GM18520 (cell line): ENCODE measurements at regions not wholly inside any gene's neighbourhood (a gene's known extent, or its start where the extent isn't known, plus 50 kb on each side); places are given as distances from the start of the nearest gene placed in this dataset.
"Not testable (repeated sequence)": the region's sequence is repeated elsewhere in the genome, so short reads cannot be mapped to it uniquely, and the experiment has no call there.

ENCODE experiments used
- ATAC-seq: cut with Tn5 transposase; IDR thresholded peaks from one replicate; pipeline ENCODE4 v1.9.1; 2021; ENCODE audit not compliant: unreplicated experiment

DNA sequence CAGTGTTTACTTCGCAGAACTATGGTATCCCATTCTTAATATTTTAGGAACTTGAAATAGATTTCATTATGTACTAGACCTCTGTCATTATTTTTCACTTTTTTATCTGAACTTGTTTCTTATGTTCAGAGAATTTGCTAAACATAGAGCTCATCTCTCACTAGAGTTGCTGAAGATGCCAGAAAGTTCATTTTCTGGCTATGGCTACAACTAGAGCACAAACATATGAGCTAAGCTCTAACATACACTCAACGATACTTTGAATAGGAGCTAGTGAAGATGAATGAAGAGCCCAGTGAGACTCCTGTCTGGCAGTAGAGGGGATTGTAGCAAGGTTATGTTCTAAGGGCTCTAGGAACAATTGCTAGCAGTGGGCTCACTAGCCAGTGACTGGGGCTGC lies 582.2 kb downstream of the KIF4B start:
- no peak for ATAC-seq

DNA sequence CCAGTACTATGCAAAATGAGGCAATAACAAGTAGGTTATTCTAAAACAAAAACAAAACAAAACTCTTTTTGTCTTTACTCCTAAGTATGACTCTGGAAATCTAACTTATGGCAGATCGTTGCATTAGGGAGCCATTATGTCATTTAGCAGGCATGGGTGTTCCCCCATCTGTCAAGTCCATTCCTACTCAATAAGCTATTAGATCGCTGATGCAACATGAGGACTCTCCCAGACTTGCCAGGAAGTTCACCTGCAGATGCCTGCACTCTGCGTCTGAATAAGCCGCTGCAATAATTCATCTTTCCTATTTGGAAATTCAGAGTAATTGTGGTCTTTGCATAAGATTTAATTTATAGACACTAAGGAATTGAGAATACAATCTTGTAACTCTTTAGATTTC lies 585.0 kb downstream of the KIF4B start:
- ATAC-seq: no peak

DNA sequence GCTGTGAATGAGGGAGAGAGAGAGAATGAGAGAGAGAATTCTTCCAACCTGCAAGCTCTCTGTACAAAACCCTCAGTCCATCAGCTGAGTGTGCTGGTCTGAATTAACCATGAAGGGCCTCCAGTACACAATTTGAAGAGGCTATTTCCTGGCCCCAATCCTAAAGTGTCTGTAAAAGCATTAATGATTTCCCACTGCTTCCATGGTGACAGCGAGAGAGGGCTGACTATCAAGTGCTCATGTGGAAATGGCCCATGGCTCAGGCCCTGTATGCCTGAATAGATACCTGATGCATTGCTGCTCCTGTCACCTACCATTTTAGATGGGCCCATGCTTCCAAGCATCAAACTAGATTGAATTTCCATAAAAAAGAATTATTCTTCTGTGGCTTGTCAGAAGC lies 592.4 kb downstream of the KIF4B start:
- ATAC-seq: no peak

DNA sequence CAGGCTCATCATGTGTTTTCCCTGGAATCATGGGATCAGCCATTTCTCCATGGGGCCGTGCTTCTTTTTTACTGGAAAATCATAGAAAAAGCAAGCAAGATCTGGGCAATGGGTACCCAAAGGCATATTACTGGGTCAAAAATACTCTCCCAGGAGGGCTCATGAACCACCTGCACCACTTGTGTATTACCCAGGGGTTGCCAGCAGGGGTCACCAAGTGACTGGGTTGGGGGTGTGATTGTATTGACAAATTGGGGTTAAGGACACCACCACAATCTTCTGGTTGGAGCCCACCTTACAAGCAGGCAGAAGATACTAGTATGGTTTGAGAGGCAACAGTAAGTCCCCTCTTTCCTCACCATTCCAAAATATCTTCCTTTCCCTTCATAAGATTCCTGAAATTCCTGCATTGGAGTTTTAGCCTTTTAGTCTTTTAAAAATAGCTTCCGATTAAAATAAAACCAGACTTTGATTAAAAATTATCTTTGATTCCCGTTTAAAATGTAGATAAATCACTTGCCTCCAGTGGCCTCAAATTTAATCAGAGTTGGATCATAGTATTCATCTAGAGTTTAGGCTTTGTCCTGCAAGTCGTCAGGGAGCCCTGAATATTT lies 603.3 kb downstream of the KIF4B start:
- ATAC-seq: no peak

DNA sequence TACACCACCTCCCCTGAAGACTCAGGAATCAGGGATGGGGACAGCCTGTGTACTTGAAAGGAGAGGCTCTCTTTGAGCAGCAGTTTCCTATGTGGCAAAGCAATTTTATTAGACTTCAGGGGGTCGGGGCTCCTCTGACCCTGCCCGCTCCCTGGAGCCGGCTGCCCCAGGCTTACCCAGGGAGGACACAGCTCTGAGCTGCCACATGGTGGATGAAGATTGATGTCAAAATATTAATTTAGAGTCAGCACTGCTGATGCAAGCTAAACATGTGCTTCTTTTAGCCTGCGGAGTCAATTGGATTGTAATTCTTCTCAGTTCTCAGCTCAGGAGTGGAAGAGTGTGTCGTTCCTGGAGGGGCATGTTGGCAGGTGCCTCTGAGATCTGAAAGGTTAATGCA lies 606.1 kb downstream of the KIF4B start:
- no peak for ATAC-seq

DNA sequence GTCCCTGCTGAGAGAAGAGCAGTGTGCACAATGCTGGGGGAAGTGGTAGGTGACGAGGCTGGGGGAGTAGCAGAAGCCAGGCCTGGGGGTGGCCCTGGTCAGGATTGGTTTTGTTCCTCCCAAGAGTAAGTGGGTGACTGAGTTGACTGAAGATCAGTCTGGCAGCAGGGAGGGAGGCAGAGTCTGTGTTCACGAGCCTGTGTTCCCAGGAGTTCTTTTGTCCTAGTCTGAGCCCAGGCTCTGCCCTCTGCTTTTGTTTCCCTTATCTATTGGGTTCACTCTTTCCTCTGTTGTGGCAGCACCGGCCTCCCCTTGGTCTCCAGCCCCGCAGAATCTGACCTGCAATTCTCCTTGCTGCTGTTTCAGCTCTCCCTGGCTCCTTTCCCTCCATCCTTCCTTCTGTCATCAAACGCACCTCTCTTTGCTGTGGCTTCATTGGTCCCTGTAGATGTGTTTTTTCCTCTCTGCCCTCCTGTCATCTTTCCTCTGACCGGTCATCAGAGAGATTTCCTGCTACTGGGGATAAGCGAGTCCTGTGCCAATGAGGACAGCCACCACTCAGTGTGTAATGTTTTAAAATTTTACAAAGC lies 607.4 kb downstream of the KIF4B start:
- ATAC-seq: no peak

DNA sequence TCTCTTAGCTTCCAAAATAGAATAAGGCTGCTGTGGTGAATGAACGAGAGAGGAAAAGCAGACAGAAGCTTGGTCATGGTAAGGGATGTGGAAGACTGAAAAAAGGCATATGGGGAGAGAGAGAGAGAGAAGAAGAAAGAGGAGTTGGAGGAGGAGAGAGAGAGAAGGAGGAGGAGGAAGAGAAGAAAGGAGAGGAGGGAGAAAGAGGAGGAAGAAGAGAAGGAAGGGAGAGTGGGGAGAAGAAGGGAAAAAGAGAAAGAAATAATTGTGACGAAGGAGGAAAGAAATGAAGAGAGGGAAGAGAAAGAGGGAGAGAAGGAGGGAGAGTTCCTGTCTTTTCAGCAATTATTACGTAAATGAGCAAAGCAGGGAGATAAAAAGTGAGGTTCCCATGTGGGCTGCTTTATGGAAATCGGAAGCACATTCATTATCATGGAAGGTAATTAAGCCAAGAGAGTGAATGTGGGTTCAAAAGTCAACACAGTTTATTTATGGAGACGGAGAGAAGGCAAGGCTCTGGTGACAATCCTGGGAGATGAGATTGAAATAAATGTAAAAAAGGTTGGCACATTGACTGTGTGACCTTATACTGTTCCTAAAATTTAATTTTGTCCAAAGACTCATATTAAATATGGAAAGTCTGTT lies 611.2 kb downstream of the KIF4B start:
- no peak for ATAC-seq

DNA sequence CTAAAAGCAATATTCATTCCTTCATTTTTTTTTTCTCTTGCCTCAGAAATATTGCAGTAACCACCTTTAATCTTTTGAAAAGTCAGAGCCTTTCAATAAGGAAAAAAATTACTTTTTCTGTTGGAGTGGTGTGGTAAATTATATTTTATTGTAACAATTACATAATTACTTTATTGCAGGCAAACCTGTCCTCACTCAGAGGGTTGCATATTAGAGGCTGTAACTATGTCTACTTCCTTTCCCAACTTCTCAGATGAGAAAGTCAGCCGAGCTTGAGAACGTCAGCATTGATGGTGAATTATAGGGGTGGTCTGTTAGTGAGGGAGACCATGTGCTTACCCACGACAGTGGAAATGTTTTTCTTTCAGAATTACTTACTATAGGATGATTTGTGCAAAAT lies 611.8 kb downstream of the KIF4B start:
- ATAC-seq: no peak

DNA sequence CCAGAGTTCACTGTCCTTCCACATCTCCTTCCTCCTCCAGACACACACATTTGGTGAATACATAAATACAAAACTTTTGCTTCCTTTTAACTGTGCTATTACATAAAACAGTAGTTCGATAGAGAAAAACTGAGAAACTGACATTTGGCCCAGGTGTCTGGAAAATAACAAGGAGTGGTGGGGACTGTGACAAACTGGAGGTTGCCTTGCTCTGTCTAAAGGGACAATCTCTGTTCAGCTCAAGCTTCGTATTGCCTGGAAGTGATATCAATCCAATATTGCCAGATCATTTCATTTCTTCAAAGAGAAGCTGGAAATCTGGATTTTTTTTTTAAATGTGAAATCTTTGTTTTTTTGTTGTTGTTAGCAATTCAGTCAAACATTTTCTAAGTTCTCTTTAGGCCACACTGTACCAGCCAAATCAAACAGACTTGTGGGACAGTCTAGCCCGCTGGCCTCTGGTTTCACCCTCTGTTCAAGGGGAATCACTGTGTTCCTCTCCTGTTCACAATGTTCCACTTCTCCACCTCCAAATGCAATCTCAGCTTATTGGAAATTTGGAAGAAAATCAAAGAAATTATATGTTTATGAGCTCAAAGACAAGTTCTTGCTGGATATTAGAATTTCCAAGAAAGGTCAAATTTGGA lies 612.5 kb downstream of the KIF4B start:
- no peak for ATAC-seq

DNA sequence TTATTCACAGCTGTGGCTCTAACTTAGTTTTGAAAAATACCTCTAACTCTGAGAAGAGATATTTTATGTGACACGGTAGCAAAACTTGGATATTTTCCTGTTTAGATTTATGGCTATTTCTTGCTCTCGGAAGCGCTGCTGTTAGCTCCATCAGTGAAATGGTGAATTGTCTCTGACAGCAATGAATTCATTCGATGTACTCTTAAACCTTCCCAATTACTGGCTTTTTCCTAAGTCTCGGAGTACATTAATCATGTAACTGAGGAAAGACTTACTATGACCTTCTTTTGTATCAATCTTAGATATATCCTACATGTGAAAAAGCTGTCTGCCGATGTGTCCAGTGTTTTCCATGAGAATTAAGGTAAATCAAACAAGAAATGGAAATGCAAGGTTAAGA lies 613.0 kb downstream of the KIF4B start:
- no peak for ATAC-seq

DNA sequence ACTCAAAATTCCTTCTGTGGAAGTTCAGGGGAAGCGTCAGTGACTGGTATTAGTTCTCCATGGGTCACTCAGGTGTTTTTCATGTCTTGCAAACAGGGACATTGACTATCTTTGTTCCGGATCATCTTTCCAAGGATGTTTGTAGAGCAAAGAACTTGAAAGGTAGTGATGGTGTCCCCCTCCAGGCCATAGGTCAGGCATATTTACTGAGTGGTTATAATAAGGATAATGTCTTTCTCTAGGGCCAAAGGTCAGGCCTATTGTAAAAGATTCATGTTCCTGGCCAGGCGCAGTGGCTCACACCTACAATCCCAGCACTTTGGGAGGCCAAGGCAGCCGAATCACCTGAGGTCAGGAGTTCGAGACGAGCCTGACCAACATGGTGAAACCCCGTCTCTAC lies 614.8 kb downstream of the KIF4B start:
- ATAC-seq: no peak

DNA sequence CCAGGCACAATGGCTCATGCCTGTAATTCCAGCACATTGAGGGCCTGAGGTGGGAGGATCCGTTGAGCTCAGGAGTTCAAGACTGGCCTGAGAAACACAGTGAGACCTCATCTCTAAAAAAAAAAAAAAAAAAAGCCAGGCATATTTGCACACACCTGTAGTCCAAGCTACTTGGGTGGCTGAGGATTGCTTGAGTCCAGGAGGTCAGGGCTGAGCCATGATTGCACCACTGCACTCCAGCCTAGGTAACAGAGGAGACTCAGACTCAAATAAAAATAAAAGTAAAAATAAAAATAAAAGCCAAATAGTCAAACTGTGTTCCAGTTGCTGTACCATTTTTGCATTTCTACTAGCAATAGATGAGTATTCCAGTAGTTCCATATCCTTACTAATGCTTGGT lies 616.0 kb downstream of the KIF4B start:
- no peak for ATAC-seq

DNA sequence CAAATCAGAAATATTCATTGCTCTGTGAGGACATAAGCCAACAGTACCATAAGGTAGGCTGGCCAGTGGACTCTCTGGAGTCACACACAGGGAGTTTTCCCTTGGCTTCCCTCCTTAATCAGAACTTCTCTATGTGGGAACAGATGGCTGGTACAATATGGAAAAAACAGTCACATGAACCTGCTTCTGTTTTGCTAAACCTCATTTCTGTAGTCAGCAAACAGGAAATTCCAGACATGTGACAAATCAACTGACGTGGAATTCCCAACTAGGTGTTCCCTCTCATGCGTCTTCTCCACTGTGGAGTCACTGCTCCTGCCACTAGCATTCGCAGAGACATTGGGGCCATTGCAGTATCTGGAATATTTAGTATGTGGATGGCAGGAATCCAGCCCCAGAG lies 617.6 kb downstream of the KIF4B start:
- ATAC-seq: no peak

DNA sequence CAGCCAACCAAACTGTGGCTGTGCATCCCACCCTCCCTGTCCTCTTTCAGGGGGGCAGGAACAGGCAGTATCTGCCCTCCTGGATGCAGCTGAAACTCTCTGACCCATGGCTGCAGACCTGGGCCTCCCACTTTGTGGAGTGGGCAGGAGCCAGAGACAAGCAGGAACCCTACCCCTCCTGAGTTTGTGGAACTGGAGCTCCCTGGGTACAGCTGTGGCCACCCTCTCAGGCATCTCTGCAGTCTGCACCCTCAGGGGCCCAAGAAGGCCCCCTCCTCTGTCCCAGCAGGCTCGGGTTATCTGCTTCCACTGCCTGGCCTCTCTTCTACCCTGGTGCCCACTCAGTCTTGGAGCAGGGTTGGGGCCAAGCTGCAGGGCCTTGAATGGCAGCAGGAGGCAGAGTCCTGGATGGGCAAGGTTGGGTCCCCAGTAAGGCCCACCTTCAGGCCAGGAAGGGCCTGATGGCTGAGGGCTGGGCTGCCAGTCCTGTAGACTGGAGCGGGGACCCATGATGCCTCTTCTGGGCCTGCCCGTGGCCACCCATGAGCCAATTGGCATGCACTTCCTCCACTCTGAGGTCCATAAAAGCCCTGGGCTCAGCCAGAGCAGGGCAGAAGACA lies 619.9 kb downstream of the KIF4B start:
- no peak for ATAC-seq

DNA sequence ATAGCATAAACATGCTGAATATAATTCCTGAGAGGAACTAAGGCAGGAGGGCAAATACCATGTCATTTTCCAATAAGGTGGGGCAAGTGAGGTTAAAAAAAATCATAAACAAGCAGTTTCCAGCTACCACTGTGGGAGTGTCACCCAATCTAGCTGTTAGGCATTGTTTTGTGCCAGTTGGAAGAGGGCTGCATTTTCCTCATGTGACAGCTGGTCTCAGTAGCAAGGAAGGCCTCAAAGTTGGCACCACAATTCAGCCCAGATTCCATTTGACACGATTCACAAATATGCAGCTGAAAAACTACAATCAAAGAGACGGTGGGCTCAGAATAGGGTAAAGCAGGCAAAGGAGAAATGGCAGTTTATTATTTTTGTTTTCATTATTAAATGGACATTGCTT lies 636.1 kb downstream of the KIF4B start:
- no peak for ATAC-seq

DNA sequence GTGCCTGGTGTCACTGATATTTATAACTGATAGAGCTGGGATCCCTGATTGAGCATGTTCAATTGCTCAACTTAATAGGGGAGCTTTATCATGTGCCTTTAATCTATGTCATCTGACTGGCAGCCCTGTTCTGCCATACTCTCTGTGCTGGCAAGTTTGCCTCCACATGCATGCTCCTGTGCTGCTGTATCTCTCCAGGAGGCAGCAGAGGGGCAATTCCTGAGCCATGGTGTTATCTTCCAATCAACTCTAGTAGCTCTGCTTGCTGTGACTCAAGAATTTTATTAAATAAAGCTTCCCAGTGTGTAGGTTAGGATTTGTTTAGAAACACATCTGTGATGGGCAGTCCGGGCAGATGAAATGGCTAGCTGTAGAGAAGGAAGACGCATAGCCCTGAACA lies 642.0 kb downstream of the KIF4B start:
- ATAC-seq: no peak

DNA sequence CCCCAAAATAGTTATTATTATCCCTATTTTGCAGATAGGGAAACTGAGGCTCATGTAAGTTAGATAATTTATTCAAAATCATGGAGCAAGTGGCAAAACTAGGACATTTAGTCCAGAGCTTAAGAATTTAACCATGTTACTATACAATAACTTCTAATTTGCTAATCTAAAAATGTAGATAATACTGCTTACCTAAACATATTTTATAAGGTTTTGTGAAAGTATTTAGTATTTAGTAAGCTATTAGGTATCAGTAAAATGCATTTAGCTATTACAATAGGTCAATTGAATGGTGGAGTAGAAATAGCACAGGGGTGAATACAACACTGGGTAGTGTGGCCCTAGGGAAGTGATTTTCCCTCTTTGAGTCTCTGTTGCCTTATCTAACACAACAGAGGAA lies 648.3 kb downstream of the KIF4B start:
- ATAC-seq: no peak

DNA sequence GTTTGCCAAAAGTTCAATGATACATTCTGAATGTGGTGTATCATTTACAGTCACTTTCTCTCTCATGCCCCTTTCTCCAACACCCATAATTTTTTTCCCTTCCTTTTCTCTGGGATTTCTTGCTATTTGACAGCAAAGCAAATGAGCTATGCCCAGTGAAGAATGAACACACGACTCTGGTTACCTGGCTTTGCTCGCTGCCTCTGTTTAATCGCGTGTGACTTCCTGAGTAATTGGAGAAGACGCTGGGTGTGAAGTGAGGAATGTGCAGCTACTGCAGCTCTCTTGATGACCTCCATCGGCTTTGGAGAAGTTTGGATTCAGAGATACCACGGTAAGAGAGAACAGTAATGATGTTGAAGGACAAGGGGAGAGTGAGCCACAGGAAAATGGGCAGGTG lies 651.8 kb downstream of the KIF4B start:
- ATAC-seq: no peak

DNA sequence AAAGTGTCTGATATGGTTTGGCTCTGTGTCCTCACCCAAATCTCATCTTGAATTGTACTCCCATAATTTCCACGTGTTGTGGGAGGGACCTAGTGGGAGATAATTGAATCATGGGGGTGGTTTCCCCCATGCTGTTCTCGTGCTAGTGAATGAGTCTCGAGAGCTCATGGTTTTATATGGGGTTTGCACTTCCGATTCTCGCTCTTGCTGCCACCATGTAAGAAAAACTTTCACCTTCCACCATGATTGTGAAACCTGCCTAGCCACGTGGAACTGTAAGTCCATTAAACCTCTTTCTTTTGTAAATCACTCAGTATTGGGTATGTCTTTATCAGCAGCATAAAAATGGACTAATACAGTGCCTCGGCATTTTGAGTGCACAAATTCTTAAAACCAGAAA lies 655.0 kb upstream of the SGCD start:
- not testable (repeated sequence) for ATAC-seq

DNA sequence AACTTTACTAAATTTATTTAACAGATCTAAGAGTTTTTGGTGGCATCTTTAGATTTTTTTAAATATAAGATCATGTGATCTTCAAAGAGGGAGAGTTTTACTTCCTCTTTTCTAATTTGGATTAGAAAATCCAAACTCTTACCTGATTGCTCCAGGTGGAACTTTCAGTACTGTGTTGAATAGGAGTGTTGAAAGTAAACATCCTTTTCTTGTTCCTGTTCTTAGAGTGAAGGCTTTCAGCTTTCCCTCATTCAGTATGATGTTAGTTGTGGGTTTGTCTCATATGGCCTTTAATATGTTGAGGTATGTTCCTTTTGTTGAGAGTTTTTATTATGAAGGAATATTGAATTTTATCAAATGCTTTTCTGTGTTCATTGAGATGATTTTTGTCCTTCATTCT lies 650.0 kb upstream of the SGCD start:
- ATAC-seq: no peak

DNA sequence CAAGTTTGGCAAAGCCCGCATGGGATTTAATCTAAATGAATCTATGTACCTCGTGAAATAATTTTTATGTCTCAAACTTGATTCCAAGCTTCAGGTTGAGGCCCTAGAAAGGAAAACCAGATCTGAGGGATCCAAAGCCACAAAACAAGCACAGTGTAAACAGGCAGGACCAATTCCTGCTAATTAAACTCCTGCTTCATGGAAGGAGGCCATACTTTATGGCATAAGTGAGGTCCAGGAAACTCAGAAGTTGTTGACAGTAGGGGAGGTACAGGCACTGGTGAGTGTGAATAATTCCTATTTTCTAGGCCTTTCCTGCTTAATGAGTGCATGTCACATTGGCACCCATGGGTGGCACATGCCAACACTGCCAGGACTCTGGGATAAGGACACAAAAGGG lies 648.6 kb upstream of the SGCD start:
- ATAC-seq: no peak

DNA sequence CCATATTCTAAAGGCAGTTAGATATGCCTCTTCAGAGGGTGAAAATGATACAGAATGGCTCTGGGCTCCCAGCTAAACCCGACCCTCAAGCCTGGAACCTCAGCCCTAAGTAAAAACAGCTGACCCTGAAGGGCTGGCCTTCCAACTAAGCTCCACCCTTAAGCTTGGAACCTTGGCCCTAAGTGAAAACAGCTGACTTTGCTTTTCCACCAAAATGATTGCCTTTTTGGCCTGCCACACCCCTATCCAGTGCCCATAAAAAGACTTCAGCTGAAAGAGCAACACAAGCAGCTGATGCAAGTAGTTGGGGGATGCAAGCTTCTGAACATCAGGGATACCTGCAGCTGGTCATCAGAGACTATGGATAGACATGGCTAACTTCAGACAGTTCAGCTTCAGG lies 647.4 kb upstream of the SGCD start:
- ATAC-seq: no peak
